ENCODE measurements at regions not wholly inside any gene's neighbourhood (a gene's known extent, or its start where the extent isn't known, plus 50 kb on each side); places are given as distances from the start of the nearest gene placed in this dataset.

- DNase-seq = no peak
- no CpG with 5 or more reads among the region's 1 CpG for WGBS (ENCODE audit: insufficient coverage, low lambda C conversion rate)
Observed at GRCh38 chrX:43333543-43333942, 322.6 kb upstream of the MAOA start.

GRCh38 chrX:43345166-43345565 lies 310.9 kb upstream of the MAOA start:
- no peaks in the 10 kb centered on the region for H3K36me3 ChIP-seq (ENCODE audit: control insufficient read depth, insufficient read depth, low read length)

More at GRCh38 chrX:43333543-43333942, 322.6 kb upstream of the MAOA start:
- H3K9me3 ChIP-seq (ENCODE audit: control insufficient read depth, low read depth, low read length) = peaks cover 8% of the 10 kb centered on the region
- H3K4me1 ChIP-seq (ENCODE audit: control insufficient read depth, insufficient read depth, low read length) = no peaks in the 10 kb centered on the region
- H3K36me3 ChIP-seq (ENCODE audit: control insufficient read depth, insufficient read depth, low read length) = no peaks in the 10 kb centered on the region
- H3K27ac ChIP-seq (ENCODE audit: low read length) = no peak overlapping the region
- H3K27me3 ChIP-seq (ENCODE audit: control insufficient read depth, insufficient read depth, low read length) = no peaks in the 10 kb centered on the region
- H3K4me3 ChIP-seq (ENCODE audit: low read length) = no peak overlapping the region

GRCh38 chrX:43349363-43349762 lies 306.7 kb upstream of the MAOA start:
- Histone ChIP-seq H3K9me3 (ENCODE audit: control insufficient read depth, low read depth, low read length) (no peaks in the 10 kb centered on the region), H3K4me3 (ENCODE audit: low read length) (no peak overlapping the region), H3K27me3 (ENCODE audit: control insufficient read depth, insufficient read depth, low read length) (no peaks in the 10 kb centered on the region), H3K4me1 (ENCODE audit: control insufficient read depth, insufficient read depth, low read length) (no peaks in the 10 kb centered on the region), H3K36me3 (ENCODE audit: control insufficient read depth, insufficient read depth, low read length) (no peaks in the 10 kb centered on the region), H3K27ac (ENCODE audit: low read length) (no peak overlapping the region)
- peak; percentile 42 to 62 for DNase-seq
- WGBS (ENCODE audit: insufficient coverage, low lambda C conversion rate) = no CpG with 5 or more reads among the region's 1 CpG

More at GRCh38 chrX:43345166-43345565, 310.9 kb upstream of the MAOA start:
- Histone ChIP-seq H3K27me3 (ENCODE audit: control insufficient read depth, insufficient read depth, low read length) (no peaks in the 10 kb centered on the region), H3K4me1 (ENCODE audit: control insufficient read depth, insufficient read depth, low read length) (no peaks in the 10 kb centered on the region), H3K9me3 (ENCODE audit: control insufficient read depth, low read depth, low read length) (no peaks in the 10 kb centered on the region), H3K4me3 (ENCODE audit: low read length) (no peak overlapping the region), H3K27ac (ENCODE audit: low read length) (no peak overlapping the region)
- WGBS (ENCODE audit: insufficient coverage, low lambda C conversion rate) = no CpG with 5 or more reads among the region's 2 CpGs
- no peak for DNase-seq

GRCh38 chrX:43350935-43351334 lies 305.2 kb upstream of the MAOA start:
- no CpG with 5 or more reads among the region's 4 CpGs for WGBS (ENCODE audit: insufficient coverage, low lambda C conversion rate)

GRCh38 chrX:43357741-43358140 lies 298.4 kb upstream of the MAOA start:
- no peak for DNase-seq
- WGBS (ENCODE audit: insufficient coverage, low lambda C conversion rate) = no CpG with 5 or more reads among the region's 1 CpG
- no peak overlapping the region for H3K27ac ChIP-seq (ENCODE audit: low read length)
- H3K36me3 ChIP-seq (ENCODE audit: control insufficient read depth, insufficient read depth, low read length) = no peaks in the 10 kb centered on the region
- no peaks in the 10 kb centered on the region for H3K9me3 ChIP-seq (ENCODE audit: control insufficient read depth, low read depth, low read length)
- no peaks in the 10 kb centered on the region for H3K4me1 ChIP-seq (ENCODE audit: control insufficient read depth, insufficient read depth, low read length)
- H3K27me3 ChIP-seq (ENCODE audit: control insufficient read depth, insufficient read depth, low read length) = no peaks in the 10 kb centered on the region
- no peak overlapping the region for H3K4me3 ChIP-seq (ENCODE audit: low read length)

More at GRCh38 chrX:43350935-43351334, 305.2 kb upstream of the MAOA start:
- DNase-seq = no peak
- Histone ChIP-seq H3K27ac (ENCODE audit: low read length) (no peak overlapping the region), H3K9me3 (ENCODE audit: control insufficient read depth, low read depth, low read length) (no peaks in the 10 kb centered on the region), H3K4me1 (ENCODE audit: control insufficient read depth, insufficient read depth, low read length) (no peaks in the 10 kb centered on the region), H3K4me3 (ENCODE audit: low read length) (no peak overlapping the region), H3K36me3 (ENCODE audit: control insufficient read depth, insufficient read depth, low read length) (no peaks in the 10 kb centered on the region), H3K27me3 (ENCODE audit: control insufficient read depth, insufficient read depth, low read length) (no peaks in the 10 kb centered on the region)

GRCh38 chrX:43373032-43373431 lies 283.1 kb upstream of the MAOA start:
- no peaks in the 10 kb centered on the region for H3K9me3 ChIP-seq (ENCODE audit: control insufficient read depth, low read depth, low read length)
- no peaks in the 10 kb centered on the region for H3K36me3 ChIP-seq (ENCODE audit: control insufficient read depth, insufficient read depth, low read length)
- WGBS (ENCODE audit: insufficient coverage, low lambda C conversion rate) = no CpG with 5 or more reads among the region's 3 CpGs
- no peak overlapping the region for H3K4me3 ChIP-seq (ENCODE audit: low read length)
- DNase-seq = peak in 1 of 2 donors; percentile 5
- no peaks in the 10 kb centered on the region for H3K4me1 ChIP-seq (ENCODE audit: control insufficient read depth, insufficient read depth, low read length)
- H3K27ac ChIP-seq (ENCODE audit: low read length) = no peak overlapping the region
- no peaks in the 10 kb centered on the region for H3K27me3 ChIP-seq (ENCODE audit: control insufficient read depth, insufficient read depth, low read length)

GRCh38 chrX:43375136-43375535 lies 281.0 kb upstream of the MAOA start:
- Histone ChIP-seq H3K27me3 (ENCODE audit: control insufficient read depth, insufficient read depth, low read length) (no peaks in the 10 kb centered on the region), H3K9me3 (ENCODE audit: control insufficient read depth, low read depth, low read length) (no peaks in the 10 kb centered on the region), H3K4me1 (ENCODE audit: control insufficient read depth, insufficient read depth, low read length) (no peaks in the 10 kb centered on the region), H3K27ac (ENCODE audit: low read length) (no peak overlapping the region), H3K4me3 (ENCODE audit: low read length) (no peak overlapping the region), H3K36me3 (ENCODE audit: control insufficient read depth, insufficient read depth, low read length) (no peaks in the 10 kb centered on the region)
- no CpG with 5 or more reads among the region's 3 CpGs for WGBS (ENCODE audit: insufficient coverage, low lambda C conversion rate)
- DNase-seq = no peak

GRCh38 chrX:43380704-43381103 lies 275.4 kb upstream of the MAOA start:
- no peak overlapping the region for H3K4me3 ChIP-seq (ENCODE audit: low read length)

GRCh38 chrX:43386875-43387274 lies 269.2 kb upstream of the MAOA start:
- H3K9me3 ChIP-seq (ENCODE audit: control insufficient read depth, low read depth, low read length) = no peaks in the 10 kb centered on the region
- H3K36me3 ChIP-seq (ENCODE audit: control insufficient read depth, insufficient read depth, low read length) = no peaks in the 10 kb centered on the region

More at GRCh38 chrX:43380704-43381103, 275.4 kb upstream of the MAOA start:
- no peaks in the 10 kb centered on the region for H3K4me1 ChIP-seq (ENCODE audit: control insufficient read depth, insufficient read depth, low read length)
- H3K27me3 ChIP-seq (ENCODE audit: control insufficient read depth, insufficient read depth, low read length) = no peaks in the 10 kb centered on the region
- peaks cover 6% of the 10 kb centered on the region for H3K9me3 ChIP-seq (ENCODE audit: control insufficient read depth, low read depth, low read length)
- DNase-seq = no peak
- H3K36me3 ChIP-seq (ENCODE audit: control insufficient read depth, insufficient read depth, low read length) = no peaks in the 10 kb centered on the region
- WGBS (ENCODE audit: insufficient coverage, low lambda C conversion rate) = no CpG with 5 or more reads among the region's 6 CpGs
- no peak overlapping the region for H3K27ac ChIP-seq (ENCODE audit: low read length)

GRCh38 chrX:43405191-43405590 lies 250.9 kb upstream of the MAOA start:
- Histone ChIP-seq H3K4me1 (ENCODE audit: control insufficient read depth, insufficient read depth, low read length) (no peaks in the 10 kb centered on the region), H3K36me3 (ENCODE audit: control insufficient read depth, insufficient read depth, low read length) (no peaks in the 10 kb centered on the region), H3K27me3 (ENCODE audit: control insufficient read depth, insufficient read depth, low read length) (no peaks in the 10 kb centered on the region), H3K9me3 (ENCODE audit: control insufficient read depth, low read depth, low read length) (no peaks in the 10 kb centered on the region), H3K27ac (ENCODE audit: low read length) (no peak overlapping the region), H3K4me3 (ENCODE audit: low read length) (no peak overlapping the region)
- no peak for DNase-seq
- WGBS (ENCODE audit: insufficient coverage, low lambda C conversion rate) = no CpG with 5 or more reads among the region's 1 CpG

More at GRCh38 chrX:43386875-43387274, 269.2 kb upstream of the MAOA start:
- Histone ChIP-seq H3K4me3 (ENCODE audit: low read length) (no peak overlapping the region), H3K27me3 (ENCODE audit: control insufficient read depth, insufficient read depth, low read length) (no peaks in the 10 kb centered on the region), H3K4me1 (ENCODE audit: control insufficient read depth, insufficient read depth, low read length) (no peaks in the 10 kb centered on the region), H3K27ac (ENCODE audit: low read length) (no peak overlapping the region)
- WGBS (ENCODE audit: insufficient coverage, low lambda C conversion rate) = no CpG with 5 or more reads among the region's 1 CpG
- DNase-seq = no peak

- H3K4me1 ChIP-seq (ENCODE audit: control insufficient read depth, insufficient read depth, low read length) = no peaks in the 10 kb centered on the region
- peak; percentile 4 to 10 for DNase-seq
- no peak overlapping the region for H3K4me3 ChIP-seq (ENCODE audit: low read length)
- no peaks in the 10 kb centered on the region for H3K36me3 ChIP-seq (ENCODE audit: control insufficient read depth, insufficient read depth, low read length)
- no peaks in the 10 kb centered on the region for H3K9me3 ChIP-seq (ENCODE audit: control insufficient read depth, low read depth, low read length)
- H3K27me3 ChIP-seq (ENCODE audit: control insufficient read depth, insufficient read depth, low read length) = no peaks in the 10 kb centered on the region
- H3K27ac ChIP-seq (ENCODE audit: low read length) = no peak overlapping the region
Observed at GRCh38 chrX:43423876-43424275, 232.2 kb upstream of the MAOA start.
